LNCAP (cell line): ENCODE measurements at regions not wholly inside any gene's neighbourhood (a gene's known extent, or its start where the extent isn't known, plus 50 kb on each side); places are given as distances from the start of the nearest gene placed in this dataset.
A peak's percentile ranks its signal among the peaks of the same experiment; 100 is the strongest.

Experiments used
- CTCF ChIP-seq: fragments of 450-650 bp; IDR thresholded peaks from 2 replicates; pipeline ENCODE4 v1.5.1; 2017; ENCODE audit warnings: mild to moderate bottlenecking

- TF ChIP-seq CTCF: no peak
Measured at GRCh38 chrX:85620466-85620865, 241.0 kb upstream of the POF1B start.

DNA sequence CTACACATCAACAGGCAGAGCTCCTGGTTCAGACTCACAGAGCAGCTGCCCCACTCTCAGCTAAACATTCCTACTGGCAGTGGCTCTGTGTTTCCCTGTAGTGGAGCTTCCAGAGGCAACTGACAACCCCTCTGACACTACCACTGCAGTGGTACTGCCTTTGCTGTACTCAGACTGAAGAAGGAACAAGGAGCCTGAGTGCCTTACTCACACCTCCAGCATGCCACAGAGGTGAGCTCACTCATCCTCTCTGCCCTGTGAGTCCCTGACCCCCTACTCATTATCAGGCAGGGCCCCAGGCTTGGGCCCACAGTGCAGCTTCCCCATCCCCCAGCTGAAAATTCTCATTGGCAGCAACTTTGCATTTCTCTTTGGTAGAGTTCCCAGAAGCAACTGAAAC, 240.5 kb upstream of the POF1B start:
- no peak for TF ChIP-seq CTCF

GRCh38 chrX:85611926-85612325, 232.5 kb upstream of the POF1B start:
- peak; percentile 37; the same call in 1 of the 2 replicates for TF ChIP-seq CTCF

DNA sequence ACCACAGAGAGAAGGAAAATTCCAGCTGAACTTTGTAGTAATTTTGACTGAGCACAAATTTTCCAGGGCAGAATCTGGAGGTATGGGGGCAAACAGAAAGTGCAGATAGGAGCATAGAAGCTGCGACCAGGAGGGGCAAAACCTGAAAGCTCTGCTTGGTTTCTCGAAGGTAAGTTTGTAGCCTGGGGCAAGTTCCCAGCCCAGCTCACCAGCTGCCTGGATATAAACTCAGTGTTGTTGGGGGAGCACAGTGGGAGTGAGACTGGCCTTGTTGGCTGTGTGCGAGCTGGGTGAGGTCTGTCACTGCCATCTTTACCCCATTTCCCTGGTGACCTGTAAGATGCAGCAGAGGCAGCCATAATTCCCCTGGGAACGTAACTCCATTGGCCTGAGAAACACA, 213.5 kb upstream of the POF1B start:
- no peak for TF ChIP-seq CTCF

DNA sequence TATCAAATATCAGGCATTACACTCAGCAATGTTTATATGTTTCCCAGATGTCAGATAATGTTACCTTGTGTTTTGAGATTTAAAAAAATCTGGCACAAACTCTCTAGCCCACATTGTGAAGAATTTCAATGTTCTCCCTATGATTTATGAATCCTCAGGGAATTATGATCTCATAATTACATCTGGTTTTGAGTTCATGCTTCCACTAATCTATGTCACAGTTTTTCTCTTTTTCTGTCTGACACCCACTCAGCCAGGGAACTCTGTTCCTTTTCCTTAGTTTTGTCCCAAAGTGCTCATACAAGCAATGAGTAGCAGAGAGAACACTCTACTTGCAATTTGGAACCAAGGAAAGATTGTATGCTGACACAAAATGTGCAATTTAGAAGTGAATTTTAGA, 212.1 kb upstream of the POF1B start:
- TF ChIP-seq CTCF: no peak

DNA sequence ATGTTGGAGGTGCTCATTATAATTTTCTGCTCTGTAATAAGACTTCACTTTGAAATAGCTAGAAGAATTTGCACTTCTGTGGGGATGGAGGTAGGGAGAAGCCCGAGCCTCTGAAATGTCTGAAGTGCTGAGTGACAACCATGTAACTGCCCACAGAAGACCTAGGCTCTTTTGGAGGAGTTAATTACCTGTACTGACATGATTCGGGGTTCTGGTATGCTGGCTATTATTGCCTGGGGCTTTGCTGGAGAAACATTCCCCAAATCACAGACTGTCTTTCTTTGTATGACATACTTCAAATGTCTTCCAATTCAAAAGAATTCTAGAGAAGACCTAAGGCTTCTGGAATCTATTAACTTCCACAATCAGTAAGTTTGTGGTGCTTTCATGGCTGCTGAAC, 211.2 kb upstream of the POF1B start:
- no peak for TF ChIP-seq CTCF

- no peak for TF ChIP-seq CTCF
Measured at GRCh38 chrX:85573801-85574200, 194.3 kb upstream of the POF1B start.

DNA sequence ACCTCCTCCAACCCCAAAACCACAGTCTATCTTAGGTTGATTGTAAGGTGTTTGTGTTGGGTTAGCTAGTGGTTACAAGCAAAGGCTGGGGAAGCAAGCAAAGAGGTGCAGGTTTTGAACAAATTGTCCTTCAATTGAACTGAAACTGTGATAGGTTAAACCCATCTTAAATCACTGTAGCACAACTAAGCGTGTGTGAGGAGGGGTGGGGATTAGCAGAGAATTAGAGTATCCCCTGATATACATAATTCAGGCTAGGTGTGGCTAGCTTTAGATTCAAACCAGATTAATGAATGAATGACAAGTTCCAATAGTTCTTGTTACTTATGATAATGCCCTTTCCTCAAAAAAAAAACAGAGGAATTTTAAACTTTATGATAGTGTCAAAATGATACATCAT, 191.0 kb upstream of the POF1B start:
- TF ChIP-seq CTCF: no peak
